DOHH2 (cell line): ENCODE measurements at regions not wholly inside any gene's neighbourhood (a gene's known extent, or its start where the extent isn't known, plus 50 kb on each side); places are given as distances from the start of the nearest gene placed in this dataset.

Source experiments
- H3F3A ChIP-seq: fragments of 200-600 bp; sonication (generic), shearing (Covaris generic); 2 replicates; pipeline ENCODE4 v1.6.0; 2016; ENCODE audit warnings: antibody characterized with exemption, mild to moderate bottlenecking; ENCODE audit not compliant: control insufficient read depth, insufficient read depth
- H3K27ac ChIP-seq: fragments of 200-600 bp; sonication (generic); 2 replicates; pipeline ENCODE4 v1.5.1; 2014; ENCODE audit warnings: low read depth, mild to moderate bottlenecking, low read length, moderate library complexity
- H3K27me3 ChIP-seq: fragments of 200-600 bp; sonication (generic); 2 replicates; pipeline ENCODE4 v1.6.1; 2014; ENCODE audit warnings: mild to moderate bottlenecking, low read length, mixed read lengths; ENCODE audit not compliant: control insufficient read depth
- H3K36me3 ChIP-seq: fragments of 200-600 bp; sonication (generic); 2 replicates; pipeline ENCODE4 v1.6.1; 2014; ENCODE audit warnings: mild to moderate bottlenecking, low read length, moderate library complexity, mixed read lengths; ENCODE audit not compliant: control insufficient read depth
- H3K4me1 ChIP-seq: fragments of 200-600 bp; sonication (generic); 2 replicates; pipeline ENCODE4 v1.6.1; 2014; ENCODE audit warnings: mild to moderate bottlenecking, low read length, mixed read lengths; ENCODE audit not compliant: control insufficient read depth
- H3K4me2 ChIP-seq: fragments of 200-600 bp; sonication (generic); 2 replicates; pipeline ENCODE4 v1.6.0; 2014; ENCODE audit warnings: mild to moderate bottlenecking, low read length, moderate library complexity
- H3K4me3 ChIP-seq: fragments of 200-600 bp; sonication (generic); 2 replicates; pipeline ENCODE4 v1.5.1; 2014; ENCODE audit warnings: mild to moderate bottlenecking, low read length, mixed read lengths
- H3K79me2 ChIP-seq: fragments of 200-600 bp; sonication (generic); 2 replicates; pipeline ENCODE4 v1.6.1; 2014; ENCODE audit warnings: mild to moderate bottlenecking, low read length, mixed read lengths; ENCODE audit not compliant: control insufficient read depth
- H3K9me2 ChIP-seq: fragments of 200-600 bp; sonication (generic); replicated peaks from 2 replicates; pipeline ENCODE4 v1.6.1; 2014; ENCODE audit warnings: mild to moderate bottlenecking, low read length, mixed read lengths; ENCODE audit not compliant: control insufficient read depth
- H3K9me3 ChIP-seq: fragments of 200-600 bp; sonication (generic); 2 replicates; pipeline ENCODE4 v1.6.1; 2014; ENCODE audit warnings: antibody characterized with exemption, low read length, mixed read lengths; ENCODE audit not compliant: control insufficient read depth, insufficient read depth
- H4K20me1 ChIP-seq: fragments of 200-600 bp; sonication (generic); 2 replicates; pipeline ENCODE4 v1.6.0; 2014; ENCODE audit warnings: low read depth, mild to moderate bottlenecking, antibody characterized with exemption, low read length, moderate library complexity; ENCODE audit not compliant: control insufficient read depth, insufficient read depth
- EZH2phosphoT487 ChIP-seq: fragments of 200-600 bp; sonication (generic); IDR thresholded peaks from 2 replicates; pipeline ENCODE4 v1.6.1; 2017; ENCODE audit warnings: borderline replicate concordance, mild to moderate bottlenecking, antibody characterized with exemption, low read length, moderate library complexity, mixed read lengths
- TF ChIP-seq, protein P1 (sequence below): fragments of 200-600 bp; sonication (generic); IDR thresholded peaks from one replicate; pipeline ENCODE4 v1.5.1; 2014; ENCODE audit warnings: antibody characterized with exemption, mild to moderate bottlenecking, low read depth, low read length; ENCODE audit not compliant: poor library complexity, severe bottlenecking

DNA sequence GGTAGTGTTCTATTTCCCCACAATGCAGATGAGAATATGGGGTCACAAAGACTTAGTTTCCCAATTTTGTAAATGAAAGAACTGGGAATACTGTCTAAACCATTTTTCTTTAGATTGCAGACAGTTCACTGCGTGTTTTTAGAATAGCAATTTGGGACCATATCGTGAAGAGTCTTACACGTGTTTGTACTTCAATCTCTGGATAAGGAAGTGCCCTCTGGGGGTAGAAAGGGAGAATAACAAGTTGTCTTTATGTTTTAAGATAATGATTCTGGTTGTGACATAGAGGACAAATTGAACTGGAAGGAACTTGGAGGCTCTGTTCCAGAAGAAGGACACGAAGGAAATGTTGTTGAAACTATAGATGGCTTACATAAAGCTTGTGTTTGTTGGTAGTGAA lies 457.7 kb downstream of the CBLN2 start:
- H3K27me3 ChIP-seq, result no peaks in the 10 kb centered on the region
- no peaks in the 10 kb centered on the region for H3F3A ChIP-seq
- H4K20me1 ChIP-seq, result no peaks in the 10 kb centered on the region
- no peaks in the 10 kb centered on the region for H3K36me3 ChIP-seq
- H3K4me1 ChIP-seq, result no peaks in the 10 kb centered on the region
- H3K4me2 ChIP-seq, result no peak overlapping the region
- TF ChIP-seq EZH2phosphoT487, result no peak
- TF ChIP-seq, protein P1, sequence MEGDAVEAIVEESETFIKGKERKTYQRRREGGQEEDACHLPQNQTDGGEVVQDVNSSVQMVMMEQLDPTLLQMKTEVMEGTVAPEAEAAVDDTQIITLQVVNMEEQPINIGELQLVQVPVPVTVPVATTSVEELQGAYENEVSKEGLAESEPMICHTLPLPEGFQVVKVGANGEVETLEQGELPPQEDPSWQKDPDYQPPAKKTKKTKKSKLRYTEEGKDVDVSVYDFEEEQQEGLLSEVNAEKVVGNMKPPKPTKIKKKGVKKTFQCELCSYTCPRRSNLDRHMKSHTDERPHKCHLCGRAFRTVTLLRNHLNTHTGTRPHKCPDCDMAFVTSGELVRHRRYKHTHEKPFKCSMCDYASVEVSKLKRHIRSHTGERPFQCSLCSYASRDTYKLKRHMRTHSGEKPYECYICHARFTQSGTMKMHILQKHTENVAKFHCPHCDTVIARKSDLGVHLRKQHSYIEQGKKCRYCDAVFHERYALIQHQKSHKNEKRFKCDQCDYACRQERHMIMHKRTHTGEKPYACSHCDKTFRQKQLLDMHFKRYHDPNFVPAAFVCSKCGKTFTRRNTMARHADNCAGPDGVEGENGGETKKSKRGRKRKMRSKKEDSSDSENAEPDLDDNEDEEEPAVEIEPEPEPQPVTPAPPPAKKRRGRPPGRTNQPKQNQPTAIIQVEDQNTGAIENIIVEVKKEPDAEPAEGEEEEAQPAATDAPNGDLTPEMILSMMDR, result peak; percentile 51
- H3K9me3 ChIP-seq, result no peaks in the 10 kb centered on the region
- H3K79me2 ChIP-seq, result no peaks in the 10 kb centered on the region
- no peak overlapping the region for H3K27ac ChIP-seq
- H3K9me2 ChIP-seq, result no peaks in the 10 kb centered on the region
- no peak overlapping the region for H3K4me3 ChIP-seq

DNA sequence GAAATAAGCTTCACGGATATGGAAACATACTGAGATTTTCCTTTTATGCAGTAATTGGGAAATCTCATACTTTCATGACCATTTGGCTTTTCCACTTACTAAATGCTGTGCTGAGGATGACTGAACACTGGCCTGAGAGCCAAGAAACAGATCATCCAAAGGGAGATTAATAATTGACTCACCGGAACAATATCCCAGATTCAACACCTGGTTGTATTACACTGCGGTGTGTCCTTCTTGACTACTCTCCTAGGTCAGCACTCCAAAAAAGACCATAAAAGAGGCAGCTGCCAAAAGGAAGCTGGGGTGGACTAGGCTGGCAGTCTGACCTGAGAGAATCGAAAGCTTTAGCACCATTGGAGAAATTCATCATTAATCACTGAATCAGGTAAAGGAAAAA lies 469.1 kb downstream of the CBLN2 start:
- TF ChIP-seq, protein P1, result no peak
- no peak for TF ChIP-seq EZH2phosphoT487
- Histone ChIP-seq H3K27me3 (no peaks in the 10 kb centered on the region), H3K79me2 (no peaks in the 10 kb centered on the region), H3K4me3 (no peak overlapping the region), H3K27ac (no peak overlapping the region), H3K9me3 (no peaks in the 10 kb centered on the region), H3K9me2 (no peaks in the 10 kb centered on the region), H4K20me1 (no peaks in the 10 kb centered on the region), H3K4me2 (no peak overlapping the region), H3K4me1 (no peaks in the 10 kb centered on the region), H3K36me3 (no peaks in the 10 kb centered on the region), H3F3A (no peaks in the 10 kb centered on the region)

DNA sequence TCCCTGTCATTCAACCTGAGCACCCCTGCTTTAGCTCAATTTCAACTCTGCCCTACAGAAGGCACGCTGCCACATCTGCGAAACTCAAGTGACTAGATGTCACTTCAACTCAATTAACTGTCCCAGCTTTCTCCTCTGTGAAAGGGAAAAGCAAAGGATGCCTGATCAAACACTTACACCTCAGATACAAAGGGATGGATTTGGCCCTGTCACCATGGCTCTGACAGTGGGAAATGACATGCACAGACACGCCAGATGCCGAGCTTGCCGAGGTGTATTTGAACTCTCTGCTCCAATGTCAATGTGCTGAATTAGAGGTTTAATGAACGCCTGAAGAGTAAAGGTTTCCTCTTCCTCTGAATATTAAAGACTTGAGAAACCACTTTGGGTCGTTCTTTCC lies 481.1 kb downstream of the CBLN2 start:
- no peak overlapping the region for H3K4me3 ChIP-seq
- no peak overlapping the region for H3K4me2 ChIP-seq
- H3K79me2 ChIP-seq, result no peaks in the 10 kb centered on the region
- H3K9me3 ChIP-seq, result no peaks in the 10 kb centered on the region
- H3F3A ChIP-seq, result no peaks in the 10 kb centered on the region
- no peaks in the 10 kb centered on the region for H3K4me1 ChIP-seq
- H3K27ac ChIP-seq, result no peak overlapping the region
- no peaks in the 10 kb centered on the region for H3K9me2 ChIP-seq
- H3K36me3 ChIP-seq, result no peaks in the 10 kb centered on the region
- H4K20me1 ChIP-seq, result no peaks in the 10 kb centered on the region
- H3K27me3 ChIP-seq, result no peaks in the 10 kb centered on the region
- no peak for TF ChIP-seq EZH2phosphoT487
- TF ChIP-seq, protein P1, result no peak

DNA sequence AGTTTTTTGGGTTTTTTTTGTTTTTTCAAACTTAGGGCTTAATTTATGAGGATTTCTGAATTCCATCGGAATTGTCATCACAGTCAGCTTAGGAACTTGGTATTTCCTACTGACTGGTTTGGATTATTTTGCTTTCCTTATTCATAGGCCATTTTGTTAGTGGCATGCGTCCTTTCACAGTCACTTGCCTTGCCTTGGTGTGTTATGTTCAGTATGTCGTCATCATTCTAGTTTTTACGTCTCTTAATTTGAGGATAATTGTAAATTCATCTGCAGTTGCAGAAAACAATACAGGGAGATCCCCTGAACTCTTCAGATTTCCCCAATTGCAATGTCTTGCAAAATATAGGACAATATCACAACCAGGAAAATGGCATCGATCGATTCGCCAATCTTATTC lies 485.3 kb downstream of the CBLN2 start:
- TF ChIP-seq EZH2phosphoT487, result no peak
- TF ChIP-seq, protein P1, result no peak
- H3K4me3 ChIP-seq, result no peak overlapping the region
- H4K20me1 ChIP-seq, result no peaks in the 10 kb centered on the region
- no peaks in the 10 kb centered on the region for H3K4me1 ChIP-seq
- no peaks in the 10 kb centered on the region for H3K9me3 ChIP-seq
- H3K9me2 ChIP-seq, result no peaks in the 10 kb centered on the region
- no peaks in the 10 kb centered on the region for H3K36me3 ChIP-seq
- H3K27me3 ChIP-seq, result no peaks in the 10 kb centered on the region
- no peaks in the 10 kb centered on the region for H3F3A ChIP-seq
- no peak overlapping the region for H3K27ac ChIP-seq
- H3K4me2 ChIP-seq, result no peak overlapping the region
- H3K79me2 ChIP-seq, result no peaks in the 10 kb centered on the region
